Hepatocyte (in vitro differentiated cells): ENCODE measurements at regions not wholly inside any gene's neighbourhood (a gene's known extent, or its start where the extent isn't known, plus 50 kb on each side); places are given as distances from the start of the nearest gene placed in this dataset.
"Not testable (repeated sequence)": the region's sequence is repeated elsewhere in the genome, so short reads cannot be mapped to it uniquely, and the experiment has no call there.

ENCODE experiments used
- DNase-seq: peaks from one replicate; pipeline ENCODE4 v3.0.0-alpha.2; 2016; ENCODE audit warnings: low spot score
- H2AFZ ChIP-seq: fragments of 200-600 bp; sonication (generic); 2 replicates; pipeline ENCODE4 v1.6.0; 2016; ENCODE audit warnings: antibody characterized with exemption, mild to moderate bottlenecking
- H3K27ac ChIP-seq: fragments of 200-600 bp; sonication (generic); 2 replicates; pipeline ENCODE4 v1.5.1; 2016; ENCODE audit warnings: mild to moderate bottlenecking
- H3K27me3 ChIP-seq: fragments of 200-600 bp; sonication (generic); 2 replicates; pipeline ENCODE4 v1.6.1; 2016
- H3K36me3 ChIP-seq: fragments of 200-600 bp; sonication (generic); replicated peaks from 2 replicates; pipeline ENCODE4 v1.5.1; 2016; ENCODE audit warnings: low read depth; ENCODE audit not compliant: insufficient read depth
- H3K4me1 ChIP-seq: fragments of 200-600 bp; sonication (generic); 2 replicates; pipeline ENCODE4 v1.5.1; 2016; ENCODE audit warnings: mild to moderate bottlenecking, moderate library complexity; ENCODE audit not compliant: insufficient read depth
- H3K4me2 ChIP-seq: fragments of 200-600 bp; sonication (generic); 2 replicates; pipeline ENCODE4 v1.6.0; 2016
- H3K4me3 ChIP-seq: fragments of 200-600 bp; sonication (generic); 2 replicates; pipeline ENCODE4 v1.5.1; 2016; ENCODE audit warnings: mild to moderate bottlenecking
- H3K79me2 ChIP-seq: fragments of 200-600 bp; sonication (generic); 2 replicates; pipeline ENCODE4 v1.6.0; 2017; ENCODE audit warnings: mild to moderate bottlenecking
- H3K9me2 ChIP-seq: fragments of 200-600 bp; sonication (generic); replicated peaks from 2 replicates; pipeline ENCODE4 v1.6.0; 2017; ENCODE audit warnings: mild to moderate bottlenecking; ENCODE audit not compliant: insufficient read depth
- H3K9me3 ChIP-seq: fragments of 200-600 bp; sonication (generic); 2 replicates; pipeline ENCODE4 v1.5.1; 2016; ENCODE audit warnings: low read depth, mild to moderate bottlenecking
- H4K20me1 ChIP-seq: fragments of 200-600 bp; sonication (generic); 2 replicates; pipeline ENCODE4 v1.6.0; 2016; ENCODE audit warnings: mild to moderate bottlenecking; ENCODE audit not compliant: insufficient read depth, poor library complexity, severe bottlenecking
- EZH2 ChIP-seq: fragments of 200-600 bp; sonication (generic); IDR thresholded peaks from 2 replicates; pipeline ENCODE4 v1.6.1; 2016; ENCODE audit warnings: antibody characterized with exemption, mild to moderate bottlenecking, borderline replicate concordance
- EZH2phosphoT487 ChIP-seq: fragments of 200-600 bp; sonication (generic); IDR thresholded peaks from one replicate; pipeline ENCODE4 v1.6.1; 2018; ENCODE audit warnings: antibody characterized with exemption, mild to moderate bottlenecking, low read depth, moderate library complexity; ENCODE audit not compliant: unreplicated experiment, severe bottlenecking
- WGBS: methylation state at CpG from one replicate; pipeline ENCODE4 v1.1.6; 2016; ENCODE audit warnings: low lambda C conversion rate; ENCODE audit errors: missing lambda C conversion rate; 5-methylcytosine and 5-hydroxymethylcytosine counted together
- TF ChIP-seq, protein P1 (sequence below): fragments of 200-600 bp; sonication (generic); IDR thresholded peaks from 2 replicates; pipeline ENCODE4 v1.5.1; 2016; ENCODE audit warnings: antibody characterized with exemption, mild to moderate bottlenecking; ENCODE audit not compliant: poor library complexity

DNA sequence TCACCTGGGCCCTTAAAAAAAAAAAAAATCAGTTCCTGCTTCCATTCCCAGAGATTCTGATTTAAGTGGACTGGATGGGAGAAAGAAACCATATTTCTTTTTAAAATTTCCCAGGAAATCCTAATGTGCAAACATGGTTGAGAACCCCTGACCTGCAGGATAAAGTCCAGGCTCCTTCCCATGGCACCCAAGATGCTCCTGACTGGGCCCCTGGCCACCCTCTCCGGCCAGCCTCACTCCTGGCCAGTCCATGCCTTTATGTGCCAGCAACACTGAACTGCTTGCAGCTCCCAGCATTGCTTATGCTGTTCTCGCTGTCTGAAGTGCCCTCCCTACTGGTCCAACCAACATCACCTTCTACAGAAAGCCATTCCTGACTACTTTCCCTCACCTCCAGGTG is 93.9 kb downstream of the TEX35 start:
- no peaks in the 10 kb centered on the region for H3K9me2 ChIP-seq
- no peaks in the 10 kb centered on the region for H3K36me3 ChIP-seq
- no peaks in the 10 kb centered on the region for H3K4me1 ChIP-seq
- no peaks in the 10 kb centered on the region for H3K79me2 ChIP-seq
- no peak for DNase-seq
- H3K9me3 ChIP-seq = no peaks in the 10 kb centered on the region
- no peaks in the 10 kb centered on the region for H4K20me1 ChIP-seq
- no peak overlapping the region for H3K4me2 ChIP-seq
- no peak overlapping the region for H3K4me3 ChIP-seq
- H3K27me3 ChIP-seq = no peaks in the 10 kb centered on the region
- 95% methylated on average over 2 of the region's 2 CpGs for WGBS
- TF ChIP-seq, protein P1, sequence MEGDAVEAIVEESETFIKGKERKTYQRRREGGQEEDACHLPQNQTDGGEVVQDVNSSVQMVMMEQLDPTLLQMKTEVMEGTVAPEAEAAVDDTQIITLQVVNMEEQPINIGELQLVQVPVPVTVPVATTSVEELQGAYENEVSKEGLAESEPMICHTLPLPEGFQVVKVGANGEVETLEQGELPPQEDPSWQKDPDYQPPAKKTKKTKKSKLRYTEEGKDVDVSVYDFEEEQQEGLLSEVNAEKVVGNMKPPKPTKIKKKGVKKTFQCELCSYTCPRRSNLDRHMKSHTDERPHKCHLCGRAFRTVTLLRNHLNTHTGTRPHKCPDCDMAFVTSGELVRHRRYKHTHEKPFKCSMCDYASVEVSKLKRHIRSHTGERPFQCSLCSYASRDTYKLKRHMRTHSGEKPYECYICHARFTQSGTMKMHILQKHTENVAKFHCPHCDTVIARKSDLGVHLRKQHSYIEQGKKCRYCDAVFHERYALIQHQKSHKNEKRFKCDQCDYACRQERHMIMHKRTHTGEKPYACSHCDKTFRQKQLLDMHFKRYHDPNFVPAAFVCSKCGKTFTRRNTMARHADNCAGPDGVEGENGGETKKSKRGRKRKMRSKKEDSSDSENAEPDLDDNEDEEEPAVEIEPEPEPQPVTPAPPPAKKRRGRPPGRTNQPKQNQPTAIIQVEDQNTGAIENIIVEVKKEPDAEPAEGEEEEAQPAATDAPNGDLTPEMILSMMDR = no peak
- TF ChIP-seq EZH2phosphoT487 (no peak), EZH2 (no peak)
- no peak overlapping the region for H3K27ac ChIP-seq
- no peak overlapping the region for H2AFZ ChIP-seq

DNA sequence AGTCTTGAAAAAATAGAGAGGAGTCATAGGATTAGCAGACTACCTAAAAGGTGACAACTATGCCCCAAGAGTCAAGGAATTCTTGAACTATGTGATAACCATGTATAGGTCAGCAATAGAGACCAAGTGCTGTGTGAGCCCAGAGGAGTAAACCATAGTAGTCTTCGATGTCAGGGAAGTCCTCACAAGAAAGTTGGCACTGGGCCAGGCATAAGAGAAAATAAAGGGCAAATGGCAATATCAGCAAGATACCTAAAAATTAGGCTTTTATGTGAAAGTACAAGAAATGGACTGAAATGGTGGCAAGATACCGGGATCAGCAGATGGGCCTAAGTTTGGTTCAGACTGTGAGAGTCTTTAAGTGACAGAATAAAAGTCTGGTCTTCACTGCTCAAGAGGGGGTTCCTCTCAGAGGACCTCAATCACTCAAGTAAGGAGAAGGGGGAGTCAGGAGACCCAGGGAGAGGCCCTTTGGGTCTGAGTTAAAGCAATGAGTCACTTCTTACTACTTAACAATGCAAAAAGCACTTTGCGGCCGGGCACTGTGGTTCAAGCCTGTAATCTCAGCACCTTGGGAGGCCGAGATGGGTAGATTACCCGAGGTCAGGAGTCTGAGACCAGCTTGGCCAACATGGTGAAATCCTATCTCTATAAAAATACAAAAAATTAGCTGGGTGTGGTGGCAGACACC is 95.0 kb downstream of the TEX35 start:
- no peaks in the 10 kb centered on the region for H3K27me3 ChIP-seq
- H3K9me3 ChIP-seq = no peaks in the 10 kb centered on the region
- peak overlapping the region; percentile 57 for H3K27ac ChIP-seq
- no peaks in the 10 kb centered on the region for H3K9me2 ChIP-seq
- no peaks in the 10 kb centered on the region for H3K36me3 ChIP-seq
- no peak overlapping the region for H3K4me2 ChIP-seq
- WGBS = 90% methylated on average over 6 of the region's 6 CpGs
- no peaks in the 10 kb centered on the region for H3K79me2 ChIP-seq
- DNase-seq = no peak
- TF ChIP-seq EZH2 = no peak
- TF ChIP-seq, protein P1 = no peak
- TF ChIP-seq EZH2phosphoT487 = no peak
- H3K4me3 ChIP-seq = no peak overlapping the region
- no peaks in the 10 kb centered on the region for H3K4me1 ChIP-seq
- no peaks in the 10 kb centered on the region for H4K20me1 ChIP-seq
- H2AFZ ChIP-seq = no peak overlapping the region

DNA sequence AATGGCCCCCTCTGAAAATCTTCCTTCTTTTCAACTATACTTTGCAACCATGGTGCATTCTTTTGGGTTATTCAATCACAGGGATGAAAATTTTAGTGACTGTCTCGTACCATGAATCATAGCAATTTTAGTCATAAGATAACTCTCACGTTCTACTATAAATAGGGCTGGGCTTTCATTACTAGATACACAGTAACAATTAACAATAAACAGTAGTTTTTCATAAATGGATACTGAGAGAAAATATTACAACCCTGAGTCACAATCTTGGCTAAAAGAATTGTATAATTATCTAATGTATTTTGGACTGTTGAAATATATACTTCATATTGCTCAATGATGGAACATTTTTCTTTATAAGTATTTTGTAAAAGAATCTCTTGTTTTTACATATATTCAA is 96.1 kb downstream of the TEX35 start:
- Histone ChIP-seq H3K4me2 (no peak overlapping the region), H3K4me1 (no peaks in the 10 kb centered on the region), H3K9me2 (no peaks in the 10 kb centered on the region), H3K27me3 (no peaks in the 10 kb centered on the region), H3K4me3 (no peak overlapping the region), H4K20me1 (no peaks in the 10 kb centered on the region), H2AFZ (no peak overlapping the region), H3K27ac (peak overlapping the region; percentile 53), H3K79me2 (no peaks in the 10 kb centered on the region), H3K36me3 (no peaks in the 10 kb centered on the region), H3K9me3 (no peaks in the 10 kb centered on the region)
- DNase-seq = no peak
- 79% methylated on average over 2 of the region's 2 CpGs for WGBS
- TF ChIP-seq EZH2phosphoT487 (no peak), EZH2 (no peak)
- TF ChIP-seq, protein P1 = no peak

DNA sequence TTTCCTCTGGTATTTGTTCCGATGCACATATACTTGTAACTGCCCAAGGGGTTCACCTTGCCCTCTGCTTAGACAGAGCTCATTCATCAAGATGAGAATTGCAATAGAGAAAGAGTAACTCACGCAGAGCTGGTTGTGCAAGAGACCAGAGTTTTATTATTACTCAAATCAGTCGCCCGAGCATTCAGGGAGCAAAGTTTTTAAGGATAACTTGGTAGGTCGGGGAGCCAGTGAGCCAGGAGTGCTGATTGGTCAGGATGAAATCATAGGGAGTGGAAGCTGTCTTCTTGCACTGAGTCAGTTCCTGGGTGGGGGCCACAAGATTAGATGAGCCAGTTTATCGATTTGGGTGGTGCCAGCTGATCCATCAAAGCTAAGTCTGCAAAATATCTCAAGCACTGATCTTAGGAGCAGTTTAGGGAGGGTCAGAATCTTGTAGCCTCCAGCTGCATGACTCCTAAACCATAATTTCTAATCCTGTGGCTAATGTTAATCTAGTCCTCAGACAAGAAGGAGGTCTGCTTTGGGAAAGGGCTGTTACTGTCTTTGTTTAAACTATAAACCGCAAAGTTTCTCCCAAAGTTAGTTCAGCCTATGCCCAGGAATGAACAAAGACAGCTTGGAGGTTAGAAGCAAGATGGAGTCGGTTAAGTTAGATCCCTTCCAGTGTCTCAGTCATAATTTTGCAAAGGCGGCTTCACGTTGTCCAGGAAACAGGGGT is 97.9 kb downstream of the TEX35 start:
- not testable (repeated sequence) for H2AFZ ChIP-seq, H3K9me2 ChIP-seq, H3K4me1 ChIP-seq, H3K36me3 ChIP-seq, H3K27me3 ChIP-seq, H3K9me3 ChIP-seq, H3K4me3 ChIP-seq, H4K20me1 ChIP-seq, H3K4me2 ChIP-seq, DNase-seq, H3K27ac ChIP-seq, H3K79me2 ChIP-seq
- WGBS = 83% methylated on average over 10 of the region's 10 CpGs
